ENCODE measurements at regions not wholly inside any gene's neighbourhood (a gene's known extent, or its start where the extent isn't known, plus 50 kb on each side); places are given as distances from the start of the nearest gene placed in this dataset.

DNA sequence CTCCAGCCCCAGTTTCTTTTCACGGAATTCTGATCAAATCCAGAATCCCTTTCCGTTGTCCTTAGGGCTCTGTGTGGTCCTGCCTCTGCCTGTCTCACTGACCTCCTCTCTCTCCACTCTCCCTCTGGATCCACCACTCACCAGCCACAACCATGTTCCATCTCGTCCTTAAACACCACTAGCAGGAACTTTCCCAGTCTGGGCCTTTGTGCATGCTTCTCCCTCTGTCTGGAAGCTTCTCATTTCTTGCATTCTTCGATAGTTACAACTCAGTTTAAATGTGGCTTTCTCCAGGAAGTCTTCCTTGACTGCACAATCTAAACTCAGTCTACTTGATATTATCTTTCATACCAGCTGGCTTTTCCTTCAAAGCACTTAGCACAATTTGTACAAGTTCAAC, 117.7 kb upstream of the MSX2 start:
- TF ChIP-seq, protein P1, sequence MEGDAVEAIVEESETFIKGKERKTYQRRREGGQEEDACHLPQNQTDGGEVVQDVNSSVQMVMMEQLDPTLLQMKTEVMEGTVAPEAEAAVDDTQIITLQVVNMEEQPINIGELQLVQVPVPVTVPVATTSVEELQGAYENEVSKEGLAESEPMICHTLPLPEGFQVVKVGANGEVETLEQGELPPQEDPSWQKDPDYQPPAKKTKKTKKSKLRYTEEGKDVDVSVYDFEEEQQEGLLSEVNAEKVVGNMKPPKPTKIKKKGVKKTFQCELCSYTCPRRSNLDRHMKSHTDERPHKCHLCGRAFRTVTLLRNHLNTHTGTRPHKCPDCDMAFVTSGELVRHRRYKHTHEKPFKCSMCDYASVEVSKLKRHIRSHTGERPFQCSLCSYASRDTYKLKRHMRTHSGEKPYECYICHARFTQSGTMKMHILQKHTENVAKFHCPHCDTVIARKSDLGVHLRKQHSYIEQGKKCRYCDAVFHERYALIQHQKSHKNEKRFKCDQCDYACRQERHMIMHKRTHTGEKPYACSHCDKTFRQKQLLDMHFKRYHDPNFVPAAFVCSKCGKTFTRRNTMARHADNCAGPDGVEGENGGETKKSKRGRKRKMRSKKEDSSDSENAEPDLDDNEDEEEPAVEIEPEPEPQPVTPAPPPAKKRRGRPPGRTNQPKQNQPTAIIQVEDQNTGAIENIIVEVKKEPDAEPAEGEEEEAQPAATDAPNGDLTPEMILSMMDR (IDR thresholded peaks at IDR 0.05): no peak
- no peak overlapping the region for H3K4me3 ChIP-seq
- H3K9me3 ChIP-seq: no peaks in the 10 kb centered on the region
- no peaks in the 10 kb centered on the region for H3K36me3 ChIP-seq
- intact Hi-C loops (cut with DNase I): no loop called here
- no peak for DNase-seq
- no peak overlapping the region for H3K9ac ChIP-seq (ENCODE audit: low read depth in 2 of 2, low read length in 2 of 2)
- no peaks in the 10 kb centered on the region for H3K4me1 ChIP-seq
- no peak overlapping the region for H3K27ac ChIP-seq
- H3K27me3 ChIP-seq: no peaks in the 10 kb centered on the region

DNA sequence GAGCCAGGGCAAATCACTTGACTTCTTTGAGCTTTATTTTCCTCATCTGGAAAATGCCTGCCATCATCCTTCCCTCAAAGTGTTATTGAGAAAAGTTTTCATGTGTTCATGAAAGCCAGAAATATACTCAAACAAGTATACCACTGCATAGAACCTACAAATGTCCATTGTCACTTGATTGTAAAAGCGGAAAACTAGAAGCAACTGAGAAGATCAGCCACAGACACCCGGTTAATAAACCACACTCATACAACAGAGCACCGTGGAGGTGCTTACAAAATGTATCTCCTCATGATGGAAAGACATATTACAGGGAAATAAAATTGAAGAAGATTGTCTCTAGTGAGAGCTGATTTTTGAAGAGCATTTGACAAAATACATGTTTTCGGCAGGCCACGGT, 117.2 kb upstream of the MSX2 start:
- H3K9me3 ChIP-seq: no peaks in the 10 kb centered on the region
- H3K4me3 ChIP-seq: no peak overlapping the region
- DNase-seq: no peak
- TF ChIP-seq, protein P1 (IDR thresholded peaks at IDR 0.05): no peak
- H3K27ac ChIP-seq: no peak overlapping the region
- no peaks in the 10 kb centered on the region for H3K4me1 ChIP-seq
- H3K36me3 ChIP-seq: no peaks in the 10 kb centered on the region
- intact Hi-C loops (cut with DNase I): no loop called here
- H3K9ac ChIP-seq (ENCODE audit: low read depth in 2 of 2, low read length in 2 of 2): no peak overlapping the region
- H3K27me3 ChIP-seq: no peaks in the 10 kb centered on the region

DNA sequence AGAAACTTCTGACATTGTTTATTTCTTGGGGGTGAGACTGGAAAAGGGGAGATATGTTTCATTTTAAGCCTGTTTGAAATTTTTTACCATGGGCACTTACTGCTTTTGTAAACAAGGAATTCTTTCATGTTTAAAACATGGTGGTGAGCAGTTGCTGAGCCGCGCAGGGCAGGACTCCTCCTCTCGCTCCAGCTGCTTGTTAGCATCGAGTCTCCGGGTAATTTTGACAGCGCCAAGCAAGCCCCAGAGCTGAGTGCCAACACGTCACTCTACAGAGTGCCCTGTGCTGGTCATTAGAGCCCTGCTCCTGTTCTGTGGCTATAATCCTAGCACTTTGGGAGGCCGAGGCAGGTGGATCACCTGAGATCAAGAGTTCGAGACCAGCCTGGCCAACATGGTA, 116.5 kb upstream of the MSX2 start:
- intact Hi-C loops (cut with DNase I): no loop called here
- no peak overlapping the region for H3K4me3 ChIP-seq
- TF ChIP-seq, protein P1 (IDR thresholded peaks at IDR 0.05): no peak
- no peaks in the 10 kb centered on the region for H3K4me1 ChIP-seq
- H3K27me3 ChIP-seq: no peaks in the 10 kb centered on the region
- no peaks in the 10 kb centered on the region for H3K36me3 ChIP-seq
- no peak for DNase-seq
- no peaks in the 10 kb centered on the region for H3K9me3 ChIP-seq
- no peak overlapping the region for H3K9ac ChIP-seq (ENCODE audit: low read depth in 2 of 2, low read length in 2 of 2)
- no peak overlapping the region for H3K27ac ChIP-seq

DNA sequence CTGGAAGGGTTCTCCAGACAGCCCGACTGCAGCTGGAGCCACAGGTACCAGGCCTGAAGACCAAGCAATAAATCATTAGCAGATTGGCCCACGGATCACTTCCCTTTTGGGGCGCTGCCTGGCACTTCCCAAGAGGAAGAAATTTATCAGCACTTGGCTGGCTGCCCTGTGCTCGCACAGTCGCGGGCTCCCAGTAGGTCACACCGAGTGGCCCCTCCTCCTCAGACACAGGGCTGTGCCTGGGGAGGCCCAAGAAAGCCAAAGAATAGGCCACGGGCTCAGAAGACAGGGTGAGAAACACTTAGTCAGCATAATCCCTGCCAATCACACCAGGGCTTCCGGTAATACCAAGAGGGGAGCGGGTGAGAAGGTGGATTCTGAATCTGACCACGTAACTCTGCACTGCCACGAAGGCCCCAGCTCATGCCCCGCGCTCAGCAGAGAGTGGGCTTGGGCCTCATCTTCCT, 115.7 kb upstream of the MSX2 start:
- no peak overlapping the region for H3K4me3 ChIP-seq
- H3K36me3 ChIP-seq: no peaks in the 10 kb centered on the region
- TF ChIP-seq, protein P1 (IDR thresholded peaks at IDR 0.05): no peak
- no peak overlapping the region for H3K27ac ChIP-seq
- H3K27me3 ChIP-seq: no peaks in the 10 kb centered on the region
- no peaks in the 10 kb centered on the region for H3K4me1 ChIP-seq
- intact Hi-C loops (cut with DNase I): no loop called here
- H3K9me3 ChIP-seq: no peaks in the 10 kb centered on the region
- DNase-seq: no peak
- no peak overlapping the region for H3K9ac ChIP-seq (ENCODE audit: low read depth in 2 of 2, low read length in 2 of 2)

DNA sequence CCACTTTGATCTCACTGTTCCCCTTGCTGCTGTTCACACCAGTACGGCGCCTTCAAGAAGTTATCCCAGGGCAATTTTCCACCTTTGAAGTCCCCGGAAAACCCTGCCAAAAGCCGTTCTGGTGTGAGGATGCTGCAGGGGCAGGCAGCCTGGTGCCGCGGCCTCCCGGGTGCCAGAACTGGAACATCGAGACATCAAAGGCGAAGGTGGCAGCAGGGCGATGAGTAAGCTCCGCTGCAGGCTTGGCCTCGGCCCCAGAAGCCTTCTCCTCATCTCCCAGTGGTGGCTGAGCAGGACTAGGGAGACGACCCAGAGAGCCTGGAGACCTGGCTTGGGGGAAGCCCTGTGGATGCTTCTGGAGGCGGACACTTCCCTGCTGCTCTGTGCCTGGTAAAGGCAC, 115.3 kb upstream of the MSX2 start:
- no peaks in the 10 kb centered on the region for H3K9me3 ChIP-seq
- intact Hi-C loops (cut with DNase I): no loop called here
- no peak overlapping the region for H3K4me3 ChIP-seq
- no peak overlapping the region for H3K27ac ChIP-seq
- H3K4me1 ChIP-seq: no peaks in the 10 kb centered on the region
- H3K9ac ChIP-seq (ENCODE audit: low read depth in 2 of 2, low read length in 2 of 2): no peak overlapping the region
- TF ChIP-seq, protein P1 (IDR thresholded peaks at IDR 0.05): no peak
- H3K36me3 ChIP-seq: no peaks in the 10 kb centered on the region
- DNase-seq: no peak
- H3K27me3 ChIP-seq: no peaks in the 10 kb centered on the region

DNA sequence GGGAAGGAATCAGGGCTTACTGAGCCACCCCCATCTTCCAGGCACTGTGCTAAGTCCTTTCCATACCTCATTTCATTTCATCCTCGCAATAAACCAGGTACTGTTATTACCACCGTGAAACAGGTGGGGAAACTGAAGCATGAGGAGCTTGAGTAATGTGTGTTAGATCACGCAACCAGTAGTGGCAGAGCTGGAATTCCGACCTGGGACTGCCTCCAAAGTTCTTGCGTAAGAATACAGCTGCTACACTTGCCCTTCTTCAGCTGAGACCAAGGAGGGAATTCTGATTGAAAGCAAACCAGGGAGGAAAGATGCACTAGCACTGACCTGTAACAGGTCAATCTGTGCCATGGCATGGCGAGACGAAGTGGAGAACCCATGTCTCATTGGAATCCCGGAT, 113.4 kb upstream of the MSX2 start:
- intact Hi-C loops (cut with DNase I): no loop called here
- no peaks in the 10 kb centered on the region for H3K4me1 ChIP-seq
- no peaks in the 10 kb centered on the region for H3K9me3 ChIP-seq
- TF ChIP-seq, protein P1 (IDR thresholded peaks at IDR 0.05): no peak
- no peak overlapping the region for H3K4me3 ChIP-seq
- H3K9ac ChIP-seq (ENCODE audit: low read depth in 2 of 2, low read length in 2 of 2): no peak overlapping the region
- DNase-seq: no peak
- H3K36me3 ChIP-seq: no peaks in the 10 kb centered on the region
- H3K27me3 ChIP-seq: no peaks in the 10 kb centered on the region
- H3K27ac ChIP-seq: no peak overlapping the region
